Testis (tissue), 2 donors: ENCODE measurements at regions not wholly inside any gene's neighbourhood (a gene's known extent, or its start where the extent isn't known, plus 50 kb on each side); places are given as distances from the start of the nearest gene placed in this dataset.

Experiments used
- DNase-seq: peaks from one replicate; pipeline ENCODE4 v3.0.0-alpha.2; 2019
- H3K27ac ChIP-seq, 2 donors: fragments of 200-600 bp; sonication (generic); one replicate each; pipeline ENCODE4 v1.5.1; 2019
- H3K27me3 ChIP-seq: fragments of 200-600 bp; sonication (generic); one replicate; pipeline ENCODE4 v1.5.1; 2019
- H3K36me3 ChIP-seq: fragments of 200-600 bp; sonication (generic); one replicate; pipeline ENCODE4 v1.5.1; 2017; ENCODE audit warnings: low read depth; ENCODE audit errors: missing control alignments
- H3K4me1 ChIP-seq: fragments of 200-600 bp; sonication (generic); one replicate; pipeline ENCODE4 v1.5.1; 2019
- H3K4me3 ChIP-seq, 2 donors: fragments of 200-600 bp; sonication (generic); one replicate each; pipeline ENCODE4 v1.5.1; 2017 to 2019
- H3K9me3 ChIP-seq: fragments of 200-600 bp; sonication (generic); one replicate; pipeline ENCODE4 v1.5.1; 2017
- CTCF ChIP-seq, 3 experiments: fragments of 450-650 bp in 2 of 3; fragments of 200-600 bp in 1 of 3; sonication (generic) in 1 of 3; IDR thresholded peaks; one replicate each; pipeline ENCODE4 v1.5.1; 2016 to 2019; ENCODE audit warnings: antibody characterized with exemption in 3 of 3, mild to moderate bottlenecking in 2 of 3, moderate library complexity in 1 of 3
- POLR2A ChIP-seq: fragments of 450-650 bp; IDR thresholded peaks from one replicate; pipeline ENCODE4 v1.6.1; 2017; ENCODE audit warnings: antibody characterized with exemption, mild to moderate bottlenecking, moderate library complexity
- WGBS, 2 donors: methylation state at CpG; one replicate each; pipeline ENCODE4 v1.1.5; 2018; 5-methylcytosine and 5-hydroxymethylcytosine counted together
- intact Hi-C: fragments of 100-400 bp; cut with DNase I; formaldehyde crosslinking; loops from one replicate; pipeline ENCODE4 v1.15.1; 2023; ENCODE audit warnings: low total_unique reads

- intact Hi-C loops, result no loop called here
- H3K27ac ChIP-seq, result no peak overlapping the region
- no peak for DNase-seq
- no peaks in the 10 kb centered on the region for H3K27me3 ChIP-seq
- H3K9me3 ChIP-seq, result no peaks in the 10 kb centered on the region
- 67 to 74% methylated on average over 4 of the region's 4 CpGs for WGBS, 2 donors
- no peaks in the 10 kb centered on the region for H3K4me1 ChIP-seq
- H3K4me3 ChIP-seq, result no peak overlapping the region
- no peaks in the 10 kb centered on the region for H3K36me3 ChIP-seq
- TF ChIP-seq CTCF (IDR thresholded peaks at IDR 0.05) (no peak), POLR2A (no peak)
Measured at GRCh38 chr6:91415031-91415605, 828.2 kb upstream of the MAP3K7 start.

DNA sequence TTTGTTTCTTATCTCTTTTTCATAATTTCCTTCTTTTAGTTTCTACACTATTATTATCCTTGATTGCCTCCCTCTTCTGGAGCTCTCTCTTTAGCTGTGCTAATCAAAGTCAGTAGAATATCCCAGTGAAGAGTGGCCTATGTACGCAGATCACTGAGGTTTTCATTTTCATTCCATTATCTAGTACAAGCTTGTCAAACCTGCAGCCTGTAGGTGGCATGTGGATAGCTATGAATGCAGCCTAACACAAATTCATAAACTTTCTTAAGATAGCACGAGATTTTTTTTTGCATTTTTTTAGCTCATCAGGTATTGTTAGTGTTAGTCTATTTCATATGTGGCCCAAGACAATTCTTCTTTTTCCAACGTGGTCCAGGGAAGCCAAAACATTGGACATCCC, 825.7 kb upstream of the MAP3K7 start:
- 78 to 80% methylated on average over 3 of the region's 3 CpGs for WGBS, 2 donors
- DNase-seq, result no peak
- intact Hi-C loops, result no loop called here
- TF ChIP-seq POLR2A (no peak), CTCF (IDR thresholded peaks at IDR 0.05) (no peak)
- Histone ChIP-seq H3K4me3 (no peak overlapping the region), H3K27me3 (no peaks in the 10 kb centered on the region), H3K4me1 (no peaks in the 10 kb centered on the region), H3K27ac (no peak overlapping the region), H3K36me3 (no peaks in the 10 kb centered on the region), H3K9me3 (no peaks in the 10 kb centered on the region)

- intact Hi-C loops, result no loop called here
- H3K27me3 ChIP-seq, result no peaks in the 10 kb centered on the region
- H3K27ac ChIP-seq, result no peak overlapping the region
- H3K9me3 ChIP-seq, result no peaks in the 10 kb centered on the region
- TF ChIP-seq CTCF (IDR thresholded peaks at IDR 0.05) (no peak), POLR2A (no peak)
- no peaks in the 10 kb centered on the region for H3K36me3 ChIP-seq
- DNase-seq, result no peak
- no peak overlapping the region for H3K4me3 ChIP-seq
- WGBS, 2 donors, result 87% methylated on average over 3 of the region's 3 CpGs
- no peaks in the 10 kb centered on the region for H3K4me1 ChIP-seq
Measured at GRCh38 chr6:91407706-91408105, 820.8 kb upstream of the MAP3K7 start.

DNA sequence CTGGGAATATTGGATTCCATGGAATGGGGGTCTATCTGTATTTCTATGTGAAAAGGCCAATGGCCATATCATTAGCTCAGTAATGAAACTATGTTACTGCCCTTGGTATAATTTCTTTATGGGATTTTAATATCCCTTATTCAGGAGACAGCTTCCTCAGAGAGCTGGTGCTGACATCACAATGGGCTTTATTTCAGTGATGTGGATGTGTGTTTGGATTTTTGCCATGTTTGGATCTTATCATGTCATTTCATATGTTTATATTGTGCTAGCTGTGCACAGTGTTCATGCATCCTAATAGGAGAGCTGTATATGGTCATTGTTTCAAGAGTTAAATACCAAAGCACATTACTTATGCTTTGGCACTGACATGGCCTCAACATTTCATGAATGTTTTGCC, 806.1 kb upstream of the MAP3K7 start:
- TF ChIP-seq POLR2A, result no peak
- no peak for TF ChIP-seq CTCF (IDR thresholded peaks at IDR 0.05)
- DNase-seq, result no peak
- H3K27ac ChIP-seq, result no peak overlapping the region
- no peaks in the 10 kb centered on the region for H3K9me3 ChIP-seq
- H3K4me3 ChIP-seq, result no peak overlapping the region
- no peaks in the 10 kb centered on the region for H3K4me1 ChIP-seq
- no peaks in the 10 kb centered on the region for H3K27me3 ChIP-seq
- H3K36me3 ChIP-seq, result no peaks in the 10 kb centered on the region
- intact Hi-C loops, result no loop called here

GRCh38 chr6:91387290-91388059, 800.6 kb upstream of the MAP3K7 start:
- Histone ChIP-seq H3K36me3 (no peaks in the 10 kb centered on the region), H3K4me1 (no peaks in the 10 kb centered on the region), H3K27me3 (no peaks in the 10 kb centered on the region), H3K27ac (no peak overlapping the region), H3K4me3 (no peak overlapping the region), H3K9me3 (no peaks in the 10 kb centered on the region)
- DNase-seq, result no peak
- no peak for TF ChIP-seq POLR2A
- TF ChIP-seq CTCF (IDR thresholded peaks at IDR 0.05), result no peak
- intact Hi-C loops, result no loop called here
- 63 to 79% methylated on average over 6 to 11 of the region's 11 CpGs for WGBS, 2 donors
